NT2/D1 (cell line): ENCODE measurements at regions not wholly inside any gene's neighbourhood (a gene's known extent, or its start where the extent isn't known, plus 50 kb on each side); places are given as distances from the start of the nearest gene placed in this dataset.

ENCODE experiments used
- SUZ12 ChIP-seq: IDR thresholded peaks from 2 replicates; pipeline ENCODE4 v1.6.1; 2011; ENCODE audit not compliant: insufficient read length, insufficient read depth; ENCODE audit errors: extremely low read depth
- YY1 ChIP-seq: IDR thresholded peaks from 2 replicates; pipeline ENCODE4 v1.6.1; 2011; ENCODE audit not compliant: insufficient read length, insufficient read depth
- ZNF274 ChIP-seq: IDR thresholded peaks from 2 replicates; pipeline ENCODE4 v1.6.1; 2011; ENCODE audit warnings: mild to moderate bottlenecking, low read depth, low read length

- TF ChIP-seq ZNF274: no peak
- TF ChIP-seq SUZ12: no peak
- TF ChIP-seq YY1: no peak
These were observed 139.9 kb upstream of the PMEPA1 start for GRCh38 chr20:57849521-57850215.
